Caco-2 (cell line): ENCODE measurements at regions not wholly inside any gene's neighbourhood (a gene's known extent, or its start where the extent isn't known, plus 50 kb on each side); places are given as distances from the start of the nearest gene placed in this dataset.

Experiments used
- BruUV-seq: library from RNA; stranded (reverse); fragments of 400-500 nt; replicated peaks from 2 replicates; lab custom pipeline; 2021; lab: Mats Ljungman, UMichigan
- CTCF ChIA-PET: fragments of 300-600 bp; sonication (Branson Sonifier 250); formaldehyde crosslinking; loops from one replicate; lab custom pipeline; 2022; ENCODE audit warnings: antibody characterized with exemption; lab: Charles Lee
- POLR2A ChIA-PET: fragments of 300-600 bp; sonication (Branson Sonifier 250); formaldehyde crosslinking; loops from one replicate; lab custom pipeline; 2022; ENCODE audit warnings: antibody characterized with exemption; lab: Charles Lee
- DNase-seq, 2 experiments: peaks; one replicate each; pipeline versions ENCODE4 v3.0.0 to v3.0.0-alpha.2; 2020 to 2022
- H3K27me3 ChIP-seq: replicated peaks from 2 replicates; pipeline ENCODE4 v1.6.0; 2011; ENCODE audit warnings: low read length; ENCODE audit not compliant: control insufficient read depth, insufficient read depth
- H3K36me3 ChIP-seq: 2 replicates; pipeline ENCODE4 v1.5.1; 2011; ENCODE audit warnings: low read length; ENCODE audit not compliant: control insufficient read depth, insufficient read depth
- H3K4me1 ChIP-seq: fragments of 250-450 bp; sonication (Bioruptor Pico); 2 replicates; pipeline ENCODE4 v1.5.1; 2020; ENCODE audit warnings: mild to moderate bottlenecking
- H3K4me3 ChIP-seq: 2 replicates; pipeline ENCODE4 v1.5.1; 2011; ENCODE audit warnings: low read depth, mild to moderate bottlenecking, control low read depth, low read length
- H3K9me3 ChIP-seq: fragments of 250-450 bp; sonication (Bioruptor Pico); 2 replicates; pipeline ENCODE4 v1.5.1; 2020; ENCODE audit warnings: mild to moderate bottlenecking, moderate library complexity
- H3K27ac Mint-ChIP-seq: one replicate; pipeline ENCODE4 v1.8.0; 2022; ENCODE audit warnings: mixed read lengths; ENCODE audit not compliant: unreplicated experiment
- H3K27me3 Mint-ChIP-seq: one replicate; pipeline ENCODE4 v1.8.0; 2022; ENCODE audit warnings: mixed read lengths; ENCODE audit not compliant: insufficient read depth, unreplicated experiment
- H3K36me3 Mint-ChIP-seq: one replicate; pipeline ENCODE4 v1.8.0; 2022; ENCODE audit warnings: mild to moderate bottlenecking, mixed read lengths; ENCODE audit not compliant: insufficient read depth, unreplicated experiment
- H3K4me1 Mint-ChIP-seq: one replicate; pipeline ENCODE4 v1.8.0; 2022; ENCODE audit warnings: low read depth, mixed read lengths; ENCODE audit not compliant: unreplicated experiment
- H3K4me3 Mint-ChIP-seq: one replicate; pipeline ENCODE4 v1.8.0; 2022; ENCODE audit warnings: mild to moderate bottlenecking, moderate library complexity, mixed read lengths; ENCODE audit not compliant: unreplicated experiment
- H3K9me3 Mint-ChIP-seq: one replicate; pipeline ENCODE4 v1.8.0; 2022; ENCODE audit warnings: mixed read lengths; ENCODE audit not compliant: unreplicated experiment
- CTCF ChIP-seq, 2 experiments: fragments of 200-600 bp in 1 of 2; IDR thresholded peaks; 1 replicate in 1 of 2; 2 replicates in 1 of 2; pipeline versions ENCODE4 v1.5.1 to v1.8.0; 2011 to 2022; ENCODE audit warnings: antibody characterized with exemption in 1 of 2, control low read depth in 1 of 2, inconsistent platforms in 1 of 2, low read depth in 1 of 2, low read length in 1 of 2, mild to moderate bottlenecking in 1 of 2, moderate library complexity in 1 of 2; ENCODE audit not compliant: insufficient read depth in 1 of 2, severe bottlenecking in 1 of 2, unreplicated experiment in 1 of 2
- intact Hi-C: fragments of 100-400 bp; cut with micrococcal nuclease; formaldehyde crosslinking; loops from one replicate; pipeline ENCODE4 v1.10.0; 2022; ENCODE audit not compliant: unreplicated experiment

GRCh38 chr17:63240106-63240505 is 206.0 kb downstream of the CYB561 start:
- no peaks in the 10 kb centered on the region for H3K9me3 Mint-ChIP-seq
- H3K36me3 ChIP-seq: no peaks in the 10 kb centered on the region

DNA sequence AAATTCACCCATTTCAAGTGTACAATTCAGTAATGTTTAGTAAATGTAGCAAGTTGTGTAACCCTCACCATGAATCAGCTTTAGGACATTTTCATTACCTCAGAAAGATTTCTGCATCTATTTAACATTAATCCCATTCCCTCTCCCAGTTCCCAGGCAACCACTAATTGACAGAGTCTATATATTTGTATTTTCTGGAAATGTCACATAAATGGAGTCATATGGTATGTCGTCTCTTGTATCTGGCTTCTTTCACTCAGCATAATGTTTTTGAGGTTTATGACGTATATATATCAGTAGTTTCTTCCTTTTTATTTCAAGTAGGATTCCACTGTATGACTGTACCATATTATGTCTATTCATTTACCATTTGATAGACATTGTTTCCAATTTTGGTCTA is 199.8 kb downstream of the CYB561 start:
- POLR2A ChIA-PET: no interaction called here
- CTCF ChIA-PET: no interaction called here
- H3K4me3 Mint-ChIP-seq: no peak overlapping the region
- H3K9me3 Mint-ChIP-seq: no peaks in the 10 kb centered on the region
- intact Hi-C loops: no loop called here
- no peak for TF ChIP-seq CTCF (IDR thresholded peaks at IDR 0.05; ENCODE audit: insufficient read depth in 1 of 2, low read depth in 1 of 2, low read length in 1 of 2, severe bottlenecking in 1 of 2, unreplicated experiment in 1 of 2)
- H3K27ac Mint-ChIP-seq: no peak overlapping the region
- H3K36me3 ChIP-seq: no peaks in the 10 kb centered on the region
- peaks cover 6% of the 10 kb centered on the region for H3K27me3 Mint-ChIP-seq
- no peaks in the 10 kb centered on the region for H3K9me3 ChIP-seq
- no peaks in the 10 kb centered on the region for H3K27me3 ChIP-seq
- BruUV-seq: no TSS peak
- no peak for DNase-seq
- H3K4me1 ChIP-seq: no peaks in the 10 kb centered on the region
- H3K4me1 Mint-ChIP-seq: no peaks in the 10 kb centered on the region
- no peak overlapping the region for H3K4me3 ChIP-seq
- no peaks in the 10 kb centered on the region for H3K36me3 Mint-ChIP-seq

More at GRCh38 chr17:63240106-63240505, 206.0 kb downstream of the CYB561 start:
- no peaks in the 10 kb centered on the region for H3K27me3 ChIP-seq
- H3K4me3 Mint-ChIP-seq: no peak overlapping the region
- no peak overlapping the region for H3K4me3 ChIP-seq
- TF ChIP-seq CTCF (IDR thresholded peaks at IDR 0.05; ENCODE audit: insufficient read depth in 1 of 2, low read depth in 1 of 2, low read length in 1 of 2, severe bottlenecking in 1 of 2, unreplicated experiment in 1 of 2): no peak
- H3K4me1 Mint-ChIP-seq: no peaks in the 10 kb centered on the region
- POLR2A ChIA-PET: no interaction called here
- intact Hi-C loops: no loop called here
- no peak for DNase-seq
- CTCF ChIA-PET: no interaction called here
- no peaks in the 10 kb centered on the region for H3K4me1 ChIP-seq
- peaks cover 3% of the 10 kb centered on the region for H3K27me3 Mint-ChIP-seq
- BruUV-seq: no TSS peak
- H3K9me3 ChIP-seq: no peaks in the 10 kb centered on the region
- no peak overlapping the region for H3K27ac Mint-ChIP-seq
- no peaks in the 10 kb centered on the region for H3K36me3 Mint-ChIP-seq

DNA sequence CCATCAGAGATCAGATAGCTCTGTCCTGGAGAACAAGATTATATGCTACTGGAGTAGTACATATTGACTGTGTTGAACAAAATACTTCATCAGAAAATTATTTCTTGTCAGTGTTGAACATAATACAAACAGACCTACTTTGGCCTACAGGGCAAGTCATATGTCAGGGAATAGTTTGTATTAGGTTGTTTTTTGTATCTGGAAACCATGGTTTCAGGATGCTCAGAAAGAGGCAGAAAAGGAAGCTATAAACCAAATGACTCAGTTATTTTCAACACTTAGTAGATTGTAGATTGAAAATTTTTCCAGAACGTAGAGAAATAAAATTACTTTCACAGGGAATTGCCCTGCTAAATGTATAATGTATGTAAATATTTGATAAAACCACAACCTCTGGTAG is 198.4 kb downstream of the CYB561 start:
- BruUV-seq: no TSS peak

More for the DNA sequence above, 198.4 kb downstream of the CYB561 start:
- TF ChIP-seq CTCF (IDR thresholded peaks at IDR 0.05; ENCODE audit: insufficient read depth in 1 of 2, low read depth in 1 of 2, low read length in 1 of 2, severe bottlenecking in 1 of 2, unreplicated experiment in 1 of 2): no peak
- Histone ChIP-seq H3K4me1 (no peaks in the 10 kb centered on the region), H3K27me3 (no peaks in the 10 kb centered on the region), H3K4me3 (no peak overlapping the region), H3K36me3 (no peaks in the 10 kb centered on the region), H3K9me3 (no peaks in the 10 kb centered on the region)
- no peak for DNase-seq
- H3K4me3 Mint-ChIP-seq: no peak overlapping the region
- intact Hi-C loops: no loop called here
- no peak overlapping the region for H3K27ac Mint-ChIP-seq
- H3K36me3 Mint-ChIP-seq: no peaks in the 10 kb centered on the region
- H3K27me3 Mint-ChIP-seq: peaks cover 6% of the 10 kb centered on the region
- H3K9me3 Mint-ChIP-seq: no peaks in the 10 kb centered on the region
- ChIA-PET CTCF (no interaction called here), POLR2A (no interaction called here)
- H3K4me1 Mint-ChIP-seq: no peaks in the 10 kb centered on the region
